ENCODE measurements at regions not wholly inside any gene's neighbourhood (a gene's known extent, or its start where the extent isn't known, plus 50 kb on each side); places are given as distances from the start of the nearest gene placed in this dataset.

- FAIRE-seq = no peak
Observed at GRCh38 chr11:80826808-80827207, 1386.0 kb upstream of the TENM4 start.

GRCh38 chr11:80822308-80822707 lies 1381.5 kb upstream of the TENM4 start:
- FAIRE-seq = no peak

- FAIRE-seq = no peak
Observed at GRCh38 chr11:80819271-80819670, 1378.4 kb upstream of the TENM4 start.

GRCh38 chr11:80816966-80817365 lies 1376.1 kb upstream of the TENM4 start:
- no peak for FAIRE-seq

- FAIRE-seq = no peak
Observed at GRCh38 chr11:80816454-80816847, 1375.6 kb upstream of the TENM4 start.

- FAIRE-seq = no peak
Observed at GRCh38 chr11:80815752-80816453, 1375.1 kb upstream of the TENM4 start.

- no peak for FAIRE-seq
Observed at GRCh38 chr11:80814813-80815212, 1374.0 kb upstream of the TENM4 start.

- FAIRE-seq = no peak
Observed at GRCh38 chr11:80810695-80811094, 1369.9 kb upstream of the TENM4 start.

- no peak for FAIRE-seq
Observed at GRCh38 chr11:80798174-80798573, 1357.3 kb upstream of the TENM4 start.

GRCh38 chr11:80783561-80783960 lies 1342.7 kb upstream of the TENM4 start:
- FAIRE-seq = no peak

- no peak for FAIRE-seq
Observed at GRCh38 chr11:80782135-80782885, 1341.5 kb upstream of the TENM4 start.

- FAIRE-seq = no peak
Observed at GRCh38 chr11:80779905-80780605, 1339.2 kb upstream of the TENM4 start.

- FAIRE-seq = no peak
Observed at GRCh38 chr11:80778941-80779340, 1338.1 kb upstream of the TENM4 start.

- FAIRE-seq = no peak
Observed at GRCh38 chr11:80778432-80778831, 1337.6 kb upstream of the TENM4 start.

- no peak for FAIRE-seq
Observed at GRCh38 chr11:80773919-80774318, 1333.1 kb upstream of the TENM4 start.

GRCh38 chr11:80771017-80771416 lies 1330.2 kb upstream of the TENM4 start:
- FAIRE-seq = no peak

- no peak for FAIRE-seq
Observed at GRCh38 chr11:80758787-80759186, 1318.0 kb upstream of the TENM4 start.

- no peak for FAIRE-seq
Observed at GRCh38 chr11:80748207-80748925, 1307.5 kb upstream of the TENM4 start.

- no peak for FAIRE-seq
Observed at GRCh38 chr11:80746300-80746699, 1305.5 kb upstream of the TENM4 start.

GRCh38 chr11:80745416-80745815 lies 1304.6 kb upstream of the TENM4 start:
- FAIRE-seq = no peak

GRCh38 chr11:80733790-80734189 lies 1293.0 kb upstream of the TENM4 start:
- FAIRE-seq = no peak

- no peak for FAIRE-seq
Observed at GRCh38 chr11:80733361-80733760, 1292.5 kb upstream of the TENM4 start.

- FAIRE-seq = no peak
Observed at GRCh38 chr11:80727315-80727714, 1286.5 kb upstream of the TENM4 start.
